Nucleus accumbens (tissue), 56 donors: ENCODE measurements at regions not wholly inside any gene's neighbourhood (a gene's known extent, or its start where the extent isn't known, plus 50 kb on each side); places are given as distances from the start of the nearest gene placed in this dataset.
"Not testable (repeated sequence)": the region's sequence is repeated elsewhere in the genome, so short reads cannot be mapped to it uniquely, and the experiment has no call there.

Experiments
- DNase-seq, 56 donors: peaks; one replicate each; lab custom pipeline; 2025; lab: John Stamatoyannopoulos, UW

GRCh38 chr14:45990252-45990651 is 661.3 kb downstream of the RPL10L start:
- DNase-seq, result no peak

- DNase-seq, result no peak
These were observed 675.6 kb downstream of the RPL10L start for GRCh38 chr14:45976001-45976400.

- no peak for DNase-seq
These were observed 679.2 kb downstream of the RPL10L start for GRCh38 chr14:45972416-45972815.

GRCh38 chr14:45970621-45971020 is 681.0 kb downstream of the RPL10L start:
- no peak for DNase-seq

DNA sequence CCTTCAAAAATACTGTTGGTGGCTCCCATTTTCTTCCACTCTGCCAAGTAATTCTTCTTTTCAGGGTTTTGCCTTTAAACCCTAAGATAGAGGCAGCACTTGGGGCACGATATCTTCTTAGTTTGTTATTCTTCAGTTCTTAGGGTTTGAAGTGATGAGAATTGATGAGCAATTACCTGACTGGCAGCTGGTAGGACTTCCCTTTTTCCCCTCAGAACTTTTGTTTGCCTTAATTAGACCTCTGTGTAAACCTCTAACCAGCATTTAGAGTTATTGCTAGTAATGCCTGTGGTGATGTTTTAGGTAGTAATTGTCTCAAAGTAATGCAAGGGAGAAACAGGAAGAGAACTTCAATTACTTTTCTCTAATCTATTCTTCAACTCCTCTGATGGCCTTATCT is 683.5 kb downstream of the RPL10L start:
- DNase-seq, result no peak

DNA sequence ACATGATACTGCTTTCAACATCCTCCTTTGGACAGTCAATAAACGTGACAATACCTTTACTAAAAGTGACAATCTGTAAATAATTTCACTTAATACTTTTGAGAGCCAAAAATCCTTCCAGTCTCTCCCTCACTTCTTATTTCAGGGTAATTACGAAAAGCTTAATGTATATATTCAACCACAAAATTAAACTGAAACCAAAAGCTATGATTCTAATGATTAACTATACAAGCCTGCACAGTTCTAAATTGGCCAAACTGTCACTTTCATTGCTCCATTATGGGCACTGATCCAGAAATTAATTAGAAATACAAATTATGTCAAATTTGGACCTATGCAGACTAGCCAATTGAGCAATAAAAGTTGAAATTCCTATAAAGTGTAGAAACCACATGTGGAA is 696.5 kb upstream of the MIS18BP1 start:
- no peak for DNase-seq

DNA sequence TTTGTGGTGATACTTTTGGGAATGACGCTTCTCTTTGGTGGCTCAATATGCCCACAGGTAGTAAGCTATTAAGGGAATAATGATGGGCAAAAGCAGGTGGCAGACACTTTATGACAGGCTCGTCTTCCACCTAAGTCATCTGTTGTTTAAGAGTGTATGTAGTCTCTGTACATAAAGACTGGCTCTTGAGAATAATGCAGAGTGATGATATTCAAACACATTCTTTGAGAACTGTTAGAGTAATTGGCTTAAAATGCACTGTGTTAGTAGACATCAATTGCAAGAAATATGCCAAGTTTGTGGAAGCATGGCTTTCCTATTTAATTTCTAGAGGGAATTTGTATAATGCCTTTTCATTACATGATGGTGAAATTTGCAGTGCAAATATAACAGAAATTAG is 694.8 kb upstream of the MIS18BP1 start:
- DNase-seq, result no peak

DNA sequence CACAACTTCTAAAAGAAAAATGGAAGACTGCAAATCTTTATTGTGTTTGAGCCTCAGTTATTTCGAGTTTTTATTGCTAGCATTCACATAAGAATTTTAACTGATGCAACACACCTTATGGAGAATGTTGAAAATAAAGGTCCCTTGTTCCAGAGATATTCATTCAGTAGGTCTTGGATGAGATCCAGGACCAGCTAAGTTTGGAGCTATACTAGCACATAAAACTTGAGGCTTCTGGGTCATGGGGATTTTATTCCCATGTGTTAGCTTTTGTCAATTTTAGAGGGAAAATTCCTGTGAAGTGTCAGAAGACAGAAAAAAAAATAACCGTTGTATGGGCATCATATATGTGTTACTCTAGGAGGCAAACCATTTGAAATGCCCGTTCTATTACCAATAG is 693.2 kb upstream of the MIS18BP1 start:
- no peak for DNase-seq

GRCh38 chr14:45940318-45940717 is 687.3 kb upstream of the MIS18BP1 start:
- DNase-seq, result no peak

GRCh38 chr14:45939572-45939971 is 686.6 kb upstream of the MIS18BP1 start:
- no peak for DNase-seq

DNA sequence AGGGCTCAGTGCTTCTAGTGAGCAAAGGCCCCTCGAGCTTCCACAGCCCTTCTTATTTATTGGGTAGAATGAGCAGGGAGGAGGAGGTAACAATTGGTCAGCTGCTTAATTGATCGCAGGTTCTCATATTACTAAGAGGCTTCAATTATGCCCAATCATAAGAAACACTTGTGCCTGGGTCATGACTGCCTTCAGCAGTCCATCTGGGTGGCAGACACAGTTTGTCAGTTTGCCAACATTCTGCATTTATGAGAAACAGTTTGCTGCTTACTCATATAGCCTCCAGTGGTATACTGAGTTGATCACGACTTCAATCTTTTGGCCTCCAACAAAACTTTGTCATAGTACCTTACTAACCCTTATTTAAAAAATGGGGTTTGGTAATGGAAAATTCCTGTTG is 667.0 kb upstream of the MIS18BP1 start:
- not testable (repeated sequence) for DNase-seq

- DNase-seq, result no peak
These were observed 663.4 kb upstream of the MIS18BP1 start for GRCh38 chr14:45916340-45916953.

GRCh38 chr14:45907782-45908181 is 654.8 kb upstream of the MIS18BP1 start:
- DNase-seq, result no peak

- no peak for DNase-seq
These were observed 653.3 kb upstream of the MIS18BP1 start for GRCh38 chr14:45906257-45906656.

DNA sequence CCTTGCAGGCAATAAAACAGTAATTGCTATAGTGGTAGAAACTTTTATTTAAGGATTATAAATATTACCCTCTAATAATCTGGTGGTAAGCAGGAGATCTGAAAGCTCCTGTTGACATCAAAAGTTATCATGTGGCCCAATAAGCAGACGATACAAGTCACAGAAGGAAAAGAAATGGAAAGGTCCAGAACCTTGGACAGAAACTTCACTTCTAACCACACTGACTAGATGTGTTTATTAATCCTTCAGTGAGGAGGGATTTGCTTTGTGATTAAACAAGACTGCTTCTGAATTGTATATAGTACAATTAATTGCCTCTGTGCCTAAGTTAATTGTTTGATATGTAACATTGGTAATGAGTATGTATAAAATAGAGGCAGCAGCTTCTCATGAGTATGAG is 652.7 kb upstream of the MIS18BP1 start:
- no peak for DNase-seq

DNA sequence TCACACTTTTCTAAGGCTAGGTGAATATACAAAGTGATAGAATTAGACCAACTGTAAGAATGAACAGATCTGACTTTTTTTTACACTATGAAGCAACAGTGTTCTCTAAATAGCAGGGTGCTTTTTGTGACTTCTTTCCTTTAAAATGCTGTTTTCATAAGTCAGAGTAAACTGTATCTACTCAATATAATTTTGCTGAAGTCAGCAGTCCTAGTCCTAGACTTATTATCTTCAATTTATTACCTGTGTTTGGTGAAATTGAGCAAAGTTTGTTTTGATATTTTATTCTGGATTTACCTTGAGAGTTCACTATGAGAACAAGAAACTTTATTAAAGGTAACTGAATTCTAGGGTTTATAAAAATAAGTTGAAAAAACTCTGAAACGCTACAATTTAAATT is 651.3 kb upstream of the MIS18BP1 start:
- DNase-seq, result no peak

DNA sequence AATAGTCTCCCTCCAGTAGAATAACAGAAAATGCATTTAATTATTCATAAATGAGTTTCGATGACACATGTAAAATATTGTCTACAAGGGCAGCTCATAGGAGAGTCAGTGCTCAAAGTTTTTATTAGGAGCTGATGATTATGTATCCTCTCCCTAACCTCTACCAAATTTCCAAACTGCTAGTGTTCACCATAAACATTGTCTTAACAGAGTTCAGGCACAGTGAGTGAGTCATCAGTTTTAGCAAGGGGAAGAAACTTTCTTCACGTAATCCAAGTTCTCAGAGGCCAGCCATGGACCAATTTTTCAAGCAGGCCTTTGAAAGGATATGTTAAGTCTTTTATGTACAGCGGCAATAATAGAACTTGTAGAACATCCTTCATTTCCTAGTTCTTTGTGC is 649.2 kb upstream of the MIS18BP1 start:
- DNase-seq, result no peak

DNA sequence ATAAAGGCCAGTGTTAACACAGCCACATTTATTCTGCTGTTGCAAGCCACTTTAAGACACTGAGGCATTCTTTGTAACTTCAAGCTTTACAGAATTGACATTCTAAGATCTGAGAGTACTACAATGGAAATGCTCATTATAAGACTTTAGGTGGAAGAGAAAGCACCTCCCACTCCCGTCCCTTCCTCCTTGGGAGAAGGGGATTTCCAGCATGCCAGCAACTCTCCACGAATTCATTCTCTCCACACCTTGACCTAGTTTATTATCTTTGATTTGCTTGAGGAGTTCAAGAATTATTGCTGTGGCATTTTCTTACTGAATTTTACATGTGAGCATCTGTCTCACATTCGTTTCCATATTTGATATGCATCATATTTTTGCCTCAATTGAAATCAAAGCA is 644.4 kb upstream of the MIS18BP1 start:
- no peak for DNase-seq

- no peak for DNase-seq
These were observed 640.1 kb upstream of the MIS18BP1 start for GRCh38 chr14:45893127-45893526.

GRCh38 chr14:45891417-45892080 is 638.5 kb upstream of the MIS18BP1 start:
- peak in 40 of 56 donors; percentile 4 to 81 (median 48) for DNase-seq

GRCh38 chr14:45888766-45889285 is 635.8 kb upstream of the MIS18BP1 start:
- not testable (repeated sequence) for DNase-seq

- no peak for DNase-seq
These were observed 625.0 kb upstream of the MIS18BP1 start for GRCh38 chr14:45877981-45878380.
